Pancreas (tissue), 10 donors: ENCODE measurements at regions not wholly inside any gene's neighbourhood (a gene's known extent, or its start where the extent isn't known, plus 50 kb on each side); places are given as distances from the start of the nearest gene placed in this dataset.

ENCODE experiments used
- ATAC-seq, 4 donors: fragments of 200-7000 bp; cut with Tn5 transposase; one replicate each; pipeline versions ENCODE4 v1.8.0 to v1.9.1; 2020; ENCODE audit warnings: mild to moderate bottlenecking in 4 of 4, moderate library complexity in 4 of 4
- DNase-seq, 6 donors: peaks; one replicate each; pipeline ENCODE4 v3.0.0-alpha.2; 2020
- FAIRE-seq: peaks from 2 replicates; lab custom pipeline; 2012; peaks lifted over from hg19 to GRCh38; lab: Jason Lieb, UNC
- H3K27ac ChIP-seq, 4 donors: fragments of 200-600 bp; sonication (generic); 1 replicate in 3 of 4; 2 replicates in 1 of 4; pipeline versions ENCODE4 v1.5.0 to v1.8.0; 2020
- H3K27me3 ChIP-seq, 4 donors: fragments of 200-600 bp; one replicate each; pipeline ENCODE4 v1.8.0; 2021
- H3K36me3 ChIP-seq, 3 donors: fragments of 200-600 bp; sonication (generic) in 1 of 3; one replicate each; pipeline versions ENCODE4 v1.5.0 to v1.8.0; 2020 to 2021
- H3K4me1 ChIP-seq, 3 donors: fragments of 200-600 bp; one replicate each; pipeline ENCODE4 v1.8.0; 2021
- H3K4me3 ChIP-seq, 4 donors: fragments of 200-600 bp; sonication (generic) in 2 of 4; one replicate each; pipeline versions ENCODE4 v1.5.0 to v1.8.0; 2020 to 2021
- H3K9me3 ChIP-seq, 4 donors: fragments of 200-600 bp; one replicate each; pipeline ENCODE4 v1.8.0; 2021
- WGBS, 2 donors: extraction: QIAGEN DNeasy Blood & Tissue Kit; methylation state at CpG; one replicate each; pipeline ENCODE4 v1.1.7; 2013; 5-methylcytosine and 5-hydroxymethylcytosine counted together
- intact Hi-C, 3 donors: fragments of 100-400 bp; cut with DNase I; formaldehyde crosslinking; loops; one replicate each; pipeline versions ENCODE4 v1.11.1 to v1.14.2; 2022
- TF ChIP-seq, protein P1 (sequence below), 4 donors: fragments of 200-600 bp; sonication (generic) in 3 of 4; IDR thresholded peaks; one replicate each; pipeline versions ENCODE4 v1.5.0 to v1.8.0; 2021; ENCODE audit warnings: antibody characterized with exemption in 4 of 4
- donor health status: healthy with polysubstance abuse.
- donor health status: DM: no; HTN: no; CAD: no; lungs with moderate emphysema.
- donor health status: DM: no; HTN: no; CAD: no.
- donor health status: control.
- donor health status: control.
- donor health status: Bipolar disorder and iron deficiency.
- donor health status: DM: yes; HTN: yes; CAD: no.
- donor health status: DM: no; HTN: no; CAD: no.
- donor health status: DM: no; HTN: no; CAD: no.
- donor health status: DM: yes; HTN: yes; CAD: no.

GRCh38 chr3:29141918-29142275 is 139.0 kb upstream of the RBMS3 start:
- ATAC-seq (no peak), DNase-seq (no peak), FAIRE-seq (no peak)
- TF ChIP-seq, protein P1, sequence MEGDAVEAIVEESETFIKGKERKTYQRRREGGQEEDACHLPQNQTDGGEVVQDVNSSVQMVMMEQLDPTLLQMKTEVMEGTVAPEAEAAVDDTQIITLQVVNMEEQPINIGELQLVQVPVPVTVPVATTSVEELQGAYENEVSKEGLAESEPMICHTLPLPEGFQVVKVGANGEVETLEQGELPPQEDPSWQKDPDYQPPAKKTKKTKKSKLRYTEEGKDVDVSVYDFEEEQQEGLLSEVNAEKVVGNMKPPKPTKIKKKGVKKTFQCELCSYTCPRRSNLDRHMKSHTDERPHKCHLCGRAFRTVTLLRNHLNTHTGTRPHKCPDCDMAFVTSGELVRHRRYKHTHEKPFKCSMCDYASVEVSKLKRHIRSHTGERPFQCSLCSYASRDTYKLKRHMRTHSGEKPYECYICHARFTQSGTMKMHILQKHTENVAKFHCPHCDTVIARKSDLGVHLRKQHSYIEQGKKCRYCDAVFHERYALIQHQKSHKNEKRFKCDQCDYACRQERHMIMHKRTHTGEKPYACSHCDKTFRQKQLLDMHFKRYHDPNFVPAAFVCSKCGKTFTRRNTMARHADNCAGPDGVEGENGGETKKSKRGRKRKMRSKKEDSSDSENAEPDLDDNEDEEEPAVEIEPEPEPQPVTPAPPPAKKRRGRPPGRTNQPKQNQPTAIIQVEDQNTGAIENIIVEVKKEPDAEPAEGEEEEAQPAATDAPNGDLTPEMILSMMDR (IDR thresholded peaks at IDR 0.05): no peak
- Histone ChIP-seq H3K36me3 (no peaks in the 10 kb centered on the region), H3K4me3 (no peak overlapping the region), H3K27me3 (no peaks in the 10 kb centered on the region), H3K27ac (no peak overlapping the region), H3K4me1 (no peaks in the 10 kb centered on the region), H3K9me3 (no peaks in the 10 kb centered on the region)
- 82 to 84% methylated on average over 2 of the region's 2 CpGs for WGBS, 2 donors
- intact Hi-C loops: no loop called here

DNA sequence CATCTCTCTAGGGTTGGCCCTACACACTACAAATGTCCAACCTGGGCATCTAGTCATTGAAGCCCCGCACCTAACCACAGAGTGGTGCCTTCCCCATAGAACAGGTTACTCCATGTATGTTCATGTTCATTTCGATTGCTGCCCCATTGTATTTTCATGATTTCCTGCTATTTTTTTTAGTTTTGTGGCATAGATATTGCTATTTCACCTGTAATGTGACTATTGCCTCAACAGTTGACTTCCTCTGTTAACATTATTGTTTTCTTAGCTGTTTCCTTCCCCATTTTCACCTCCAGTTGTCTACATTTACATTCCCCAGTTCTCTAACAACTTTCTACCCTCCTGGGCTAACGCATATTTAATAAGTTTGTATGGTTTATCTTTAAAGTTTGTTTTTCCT is 137.7 kb upstream of the RBMS3 start:
- TF ChIP-seq, protein P1 (IDR thresholded peaks at IDR 0.05): no peak
- 63 to 70% methylated on average over 3 of the region's 3 CpGs for WGBS, 2 donors
- Histone ChIP-seq H3K4me1 (no peaks in the 10 kb centered on the region), H3K36me3 (no peaks in the 10 kb centered on the region), H3K27ac (no peak overlapping the region), H3K27me3 (no peaks in the 10 kb centered on the region), H3K4me3 (no peak overlapping the region), H3K9me3 (no peaks in the 10 kb centered on the region)
- intact Hi-C loops: no loop called here
- DNase-seq: no peak
- FAIRE-seq: no peak
- ATAC-seq: no peak

- Histone ChIP-seq H3K27ac (no peak overlapping the region), H3K4me1 (no peaks in the 10 kb centered on the region), H3K27me3 (no peaks in the 10 kb centered on the region), H3K4me3 (no peak overlapping the region), H3K36me3 (no peaks in the 10 kb centered on the region), H3K9me3 (no peaks in the 10 kb centered on the region)
- 44 to 46% methylated on average over 3 of the region's 3 CpGs for WGBS, 2 donors
- DNase-seq (no peak), FAIRE-seq (no peak), ATAC-seq (no peak)
- intact Hi-C loops: no loop called here
- TF ChIP-seq, protein P1 (IDR thresholded peaks at IDR 0.05): no peak
Observed at GRCh38 chr3:29144361-29144760, 136.5 kb upstream of the RBMS3 start.

DNA sequence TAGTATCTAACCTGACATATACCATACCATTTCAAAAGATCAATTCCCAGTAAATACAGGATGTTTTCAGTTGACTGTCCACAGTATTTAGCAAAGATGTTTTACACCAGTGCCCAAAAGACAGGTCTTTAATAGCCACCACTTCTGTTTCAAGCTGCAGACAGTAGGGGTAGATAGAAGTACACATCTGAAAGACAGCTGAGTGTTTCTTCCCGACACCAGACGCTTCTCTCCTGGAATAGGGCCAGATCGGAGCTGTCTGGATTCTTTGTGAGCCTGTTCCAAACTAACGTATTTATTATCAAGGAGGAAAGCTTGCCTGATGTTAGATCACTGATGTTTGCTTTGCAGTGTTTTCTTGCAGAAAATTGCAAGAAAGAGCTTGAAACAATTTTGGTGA is 136.1 kb upstream of the RBMS3 start:
- no peaks in the 10 kb centered on the region for H3K27me3 ChIP-seq
- H3K4me1 ChIP-seq: no peaks in the 10 kb centered on the region
- no peak overlapping the region for H3K27ac ChIP-seq
- no peaks in the 10 kb centered on the region for H3K9me3 ChIP-seq
- intact Hi-C loops: no loop called here
- TF ChIP-seq, protein P1 (IDR thresholded peaks at IDR 0.05): no peak
- no peaks in the 10 kb centered on the region for H3K36me3 ChIP-seq
- WGBS, 2 donors: 25 to 27% methylated on average over 4 of the region's 4 CpGs
- no peak overlapping the region for H3K4me3 ChIP-seq
- DNase-seq: no peak
- no peak for ATAC-seq
- FAIRE-seq: no peak

GRCh38 chr3:29145360-29145759 is 135.5 kb upstream of the RBMS3 start:
- no peaks in the 10 kb centered on the region for H3K9me3 ChIP-seq
- FAIRE-seq: no peak
- no peak overlapping the region for H3K27ac ChIP-seq
- H3K4me1 ChIP-seq: no peaks in the 10 kb centered on the region
- intact Hi-C loops: no loop called here
- TF ChIP-seq, protein P1 (IDR thresholded peaks at IDR 0.05): no peak
- ATAC-seq: no peak
- no peak overlapping the region for H3K4me3 ChIP-seq
- no peaks in the 10 kb centered on the region for H3K27me3 ChIP-seq
- no peaks in the 10 kb centered on the region for H3K36me3 ChIP-seq
- DNase-seq: no peak
- WGBS, 2 donors: 80 to 90% methylated on average over 1 of the region's 1 CpG
